GM18907 (cell line): ENCODE measurements at regions not wholly inside any gene's neighbourhood (a gene's known extent, or its start where the extent isn't known, plus 50 kb on each side); places are given as distances from the start of the nearest gene placed in this dataset.

Experiments used
- ATAC-seq: cut with Tn5 transposase; IDR thresholded peaks from one replicate; pipeline ENCODE4 v1.9.1; 2021; ENCODE audit warnings: mild to moderate bottlenecking, moderate library complexity; ENCODE audit not compliant: unreplicated experiment

- ATAC-seq = no peak
Measured at GRCh38 chr10:117710181-117710798, 167.7 kb downstream of the EMX2 start.

- no peak for ATAC-seq
Measured at GRCh38 chr10:117716889-117717288, 174.3 kb downstream of the EMX2 start.

- no peak for ATAC-seq
Measured at GRCh38 chr10:117718986-117719920, 176.7 kb downstream of the EMX2 start.

GRCh38 chr10:117720931-117721835, 178.6 kb downstream of the EMX2 start:
- ATAC-seq = no peak

GRCh38 chr10:117721873-117722272, 179.3 kb downstream of the EMX2 start:
- no peak for ATAC-seq

GRCh38 chr10:117723343-117723742, 180.8 kb downstream of the EMX2 start:
- ATAC-seq = no peak

- ATAC-seq = no peak
Measured at GRCh38 chr10:117725993-117726392, 183.4 kb downstream of the EMX2 start.

- ATAC-seq = no peak
Measured at GRCh38 chr10:117726596-117727295, 184.2 kb downstream of the EMX2 start.

- no peak for ATAC-seq
Measured at GRCh38 chr10:117727421-117727820, 184.9 kb downstream of the EMX2 start.

- no peak for ATAC-seq
Measured at GRCh38 chr10:117728087-117728486, 185.5 kb downstream of the EMX2 start.

DNA sequence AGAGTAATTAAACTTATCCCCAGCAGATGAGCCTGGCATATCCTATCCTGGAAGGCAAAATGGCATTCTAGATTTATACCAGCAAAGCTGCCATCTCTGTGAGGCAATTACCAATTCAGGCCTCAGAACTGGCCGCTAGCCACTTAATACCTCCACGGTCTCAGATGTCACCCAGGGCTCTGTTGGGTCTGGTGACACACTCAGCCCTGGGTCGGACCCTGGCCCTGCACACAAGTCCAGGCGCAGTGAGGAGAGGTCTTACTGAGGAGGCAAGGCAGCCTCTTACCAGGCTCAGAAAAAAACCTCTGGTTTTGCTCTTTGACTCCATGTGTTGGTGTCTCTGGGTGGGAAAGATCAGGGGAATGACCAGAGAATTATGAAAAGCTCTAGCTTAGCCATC, 186.6 kb downstream of the EMX2 start:
- no peak for ATAC-seq

- ATAC-seq = no peak
Measured at GRCh38 chr10:117731121-117731791, 188.7 kb downstream of the EMX2 start.

GRCh38 chr10:117734731-117735405, 192.3 kb downstream of the EMX2 start:
- ATAC-seq = no peak

GRCh38 chr10:117736655-117737054, 194.1 kb downstream of the EMX2 start:
- ATAC-seq = no peak

DNA sequence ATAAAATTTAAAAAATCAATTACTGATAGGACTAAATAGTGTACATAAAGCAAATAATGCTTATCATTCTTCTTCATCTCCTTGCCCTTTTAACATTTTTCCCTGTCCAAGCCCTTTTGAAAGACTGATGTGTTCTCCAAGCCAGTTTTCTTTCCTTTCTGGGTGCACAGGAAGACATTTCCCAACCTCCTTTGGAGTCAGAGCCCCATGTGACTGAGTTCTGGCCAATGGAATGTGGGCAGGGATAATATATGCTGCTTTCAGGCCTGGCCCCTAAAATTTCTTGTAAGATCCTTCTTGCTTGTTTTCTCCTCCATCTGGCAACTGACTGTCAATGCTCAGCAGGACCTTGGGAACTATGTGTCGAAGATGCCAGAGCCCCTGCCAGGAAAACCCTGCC, 197.5 kb downstream of the EMX2 start:
- ATAC-seq = no peak

GRCh38 chr10:117740691-117741222, 198.2 kb downstream of the EMX2 start:
- no peak for ATAC-seq

- ATAC-seq = no peak
Measured at GRCh38 chr10:117741524-117741923, 199.0 kb downstream of the EMX2 start.

- no peak for ATAC-seq
Measured at GRCh38 chr10:117743509-117743908, 201.0 kb downstream of the EMX2 start.

DNA sequence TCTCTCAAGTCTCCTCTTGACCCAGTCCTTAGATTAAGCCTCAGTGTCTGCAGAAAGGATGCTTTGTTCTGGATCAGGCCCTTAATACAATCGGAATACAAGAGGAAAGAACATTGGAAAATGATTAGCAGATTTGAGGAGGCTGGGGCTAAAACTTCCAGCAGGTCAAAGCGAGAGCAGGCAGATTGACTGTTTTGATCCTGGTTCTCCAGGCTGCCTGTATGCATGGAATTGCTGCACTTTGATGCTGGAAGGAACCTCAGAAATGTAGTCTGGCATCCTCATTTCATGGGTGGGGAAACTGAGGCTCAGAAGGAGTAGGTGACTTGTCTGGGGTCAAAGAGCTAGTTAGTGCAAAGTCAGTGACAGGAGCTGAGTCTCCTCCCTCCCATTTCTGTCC, 202.8 kb downstream of the EMX2 start:
- ATAC-seq = no peak
